ENCODE measurements at regions not wholly inside any gene's neighbourhood (a gene's known extent, or its start where the extent isn't known, plus 50 kb on each side); places are given as distances from the start of the nearest gene placed in this dataset.

- Histone ChIP-seq H3K23ac (ENCODE audit: insufficient read length) (no peak overlapping the region), H2BK120ac (replicated peaks; ENCODE audit: low read depth, low read length) (no peak overlapping the region), H3K9ac (replicated peaks in 1 of 4; ENCODE audit: extremely low read depth in 1 of 4, low read depth in 3 of 4, low read length in 3 of 4) (no peak overlapping the region), H3K56ac (replicated peaks; ENCODE audit: insufficient read length, low read depth, low read length) (no peak overlapping the region), H3K14ac (ENCODE audit: insufficient read length) (no peak overlapping the region), H2BK5ac (ENCODE audit: low read depth, low read length) (no peak overlapping the region), H3K9me3 (ENCODE audit: insufficient read depth in 2 of 2, low read depth in 1 of 2, low read length in 1 of 2) (peaks cover 0 to 7% of the 10 kb centered on the region in 2 experiments; a peak in 1 of 4 replicates), H3K4me1 (replicated peaks in 1 of 4; ENCODE audit: control insufficient read depth in 3 of 4, insufficient read depth in 4 of 4, low read length in 3 of 4) (no peaks in the 10 kb centered on the region), H4K20me1 (replicated peaks in 1 of 2; ENCODE audit: control insufficient read depth in 1 of 2, insufficient read depth in 2 of 2, low read length in 2 of 2) (no peaks in the 10 kb centered on the region), H4K91ac (replicated peaks; ENCODE audit: insufficient read length, low read length) (no peak overlapping the region), H4K8ac (ENCODE audit: extremely low read depth, insufficient read depth, low read length) (no peak overlapping the region), H2BK15ac (ENCODE audit: low read length) (no peak overlapping the region), H3K27me3 (replicated peaks in 1 of 4; ENCODE audit: control insufficient read depth in 3 of 4, extremely low read depth in 1 of 4, insufficient read depth in 3 of 4, low read length in 3 of 4) (no peaks in the 10 kb centered on the region), H3K4me2 (ENCODE audit: insufficient read depth in 1 of 2, low read depth in 2 of 2, low read length in 2 of 2) (no peak overlapping the region), H4K5ac (ENCODE audit: insufficient read length, low read depth, low read length) (no peak overlapping the region), H3K4ac (replicated peaks; ENCODE audit: insufficient read length, low read depth, low read length) (no peak overlapping the region), H2AFZ (ENCODE audit: low read length) (no peak overlapping the region), H2BK20ac (ENCODE audit: low read length) (no peak overlapping the region), H2AK5ac (ENCODE audit: low read depth, low read length) (no peak overlapping the region), H3K79me1 (ENCODE audit: low read depth, low read length) (no peaks in the 10 kb centered on the region), H3K18ac (ENCODE audit: extremely low read depth, low read length) (no peak overlapping the region), H3K23me2 (ENCODE audit: low read depth, low read length) (no peaks in the 10 kb centered on the region), H3K79me2 (ENCODE audit: control insufficient read depth in 1 of 2, insufficient read depth in 2 of 2, low read length in 2 of 2) (no peaks in the 10 kb centered on the region), H3K36me3 (ENCODE audit: control insufficient read depth in 2 of 4, insufficient read depth in 4 of 4, low read length in 3 of 4) (no peaks in the 10 kb centered on the region), H3K4me3 (ENCODE audit: extremely low read depth in 1 of 4, insufficient read depth in 2 of 4, low read depth in 3 of 4, low read length in 4 of 4) (no peak overlapping the region), H2BK12ac (ENCODE audit: low read depth, low read length) (no peak overlapping the region), H3K27ac (ENCODE audit: low read depth, low read length) (no peak overlapping the region)
- CTCF ChIA-PET (ENCODE audit: partially characterized antibody) = interaction anchor here (0.7 kb wide), 1 partner anchor 176 kb away, joined by 3 read pairs; no protein-coding TSS in a partner anchor
- DNase-seq (ENCODE audit: low read depth in 1 of 2, low spot score in 2 of 2) (no peak), FAIRE-seq (no peak)
- WGBS, 2 experiments (ENCODE audit: extremely low coverage in 1 of 2, insufficient coverage in 1 of 2, insufficient read length in 1 of 2, insufficient replicate concordance in 2 of 2, low coverage in 1 of 2, low lambda C conversion rate in 2 of 2, missing lambda C conversion rate in 1 of 2) = 89% methylated on average over 3 of the region's 3 CpGs; no CpG with 5 or more reads in 1 of the 2 experiments
- POLR2A ChIA-PET (ENCODE audit: partially characterized antibody) = no interaction called here
- TF ChIP-seq MAX (IDR thresholded peaks at IDR 0.05) = no peak
- TF ChIP-seq YY1 (IDR thresholded peaks at IDR 0.05; ENCODE audit: low read depth, low read length) = no peak
- TF ChIP-seq SP2 (IDR thresholded peaks at IDR 0.05; ENCODE audit: low read length) = no peak
- no peak for TF ChIP-seq ATF2 (IDR thresholded peaks at IDR 0.05; ENCODE audit: low read length)
- TF ChIP-seq, protein P1, sequence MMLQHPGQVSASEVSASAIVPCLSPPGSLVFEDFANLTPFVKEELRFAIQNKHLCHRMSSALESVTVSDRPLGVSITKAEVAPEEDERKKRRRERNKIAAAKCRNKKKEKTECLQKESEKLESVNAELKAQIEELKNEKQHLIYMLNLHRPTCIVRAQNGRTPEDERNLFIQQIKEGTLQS (IDR thresholded peaks at IDR 0.05; ENCODE audit: insufficient read depth, low read depth, low read length) = no peak
- TF ChIP-seq HDAC2 (IDR thresholded peaks at IDR 0.05; ENCODE audit: borderline replicate concordance in 1 of 2, low read depth in 2 of 2, low read length in 2 of 2) = no peak
- TF ChIP-seq PHF8 (conservative IDR thresholded peaks at IDR 0.05; ENCODE audit: low read depth, low read length) = no peak
- TF ChIP-seq CTBP2 (IDR thresholded peaks at IDR 0.05; ENCODE audit: borderline replicate concordance, insufficient read depth, insufficient read length, low read length) = no peak
- TF ChIP-seq POLR2AphosphoS5 (IDR thresholded peaks at IDR 0.05; ENCODE audit: low read depth, low read length) = no peak
- no peak for TF ChIP-seq POLR2A (IDR thresholded peaks at IDR 0.05; ENCODE audit: control extremely low read depth in 1 of 2, low read depth in 2 of 2, low read length in 2 of 2)
- no peak for TF ChIP-seq EGR1 (IDR thresholded peaks at IDR 0.05; ENCODE audit: borderline replicate concordance, low read depth, low read length)
- no peak for TF ChIP-seq CBX5 (IDR thresholded peaks at IDR 0.05; ENCODE audit: low read depth, low read length)
Measured at GRCh38 chr21:17978895-17979294, 159.7 kb upstream of the C21orf91 start.
